ENCODE measurements at regions not wholly inside any gene's neighbourhood (a gene's known extent, or its start where the extent isn't known, plus 50 kb on each side); places are given as distances from the start of the nearest gene placed in this dataset.

- Histone ChIP-seq H3K4ac (ENCODE audit: low read depth, low read length) (no peak overlapping the region), H2BK120ac (ENCODE audit: insufficient read depth, low read length, poor library complexity) (no peak overlapping the region), H3K4me1 (ENCODE audit: control insufficient read depth in 1 of 2, insufficient read depth in 2 of 2, low read length in 2 of 2) (no peaks in the 10 kb centered on the region), H3K4me2 (ENCODE audit: low read length) (no peak overlapping the region), H3K18ac (ENCODE audit: low read length) (no peak overlapping the region), H3K79me2 (ENCODE audit: control insufficient read depth, insufficient read depth, low read length, poor library complexity) (no peaks in the 10 kb centered on the region), H3K79me1 (ENCODE audit: low read length) (no peaks in the 10 kb centered on the region), H2AFZ (ENCODE audit: insufficient read depth, low read length, poor library complexity) (no peak overlapping the region), H2BK5ac (ENCODE audit: low read depth, low read length, poor library complexity) (no peak overlapping the region), H4K91ac (ENCODE audit: low read depth, low read length) (no peak overlapping the region), H3K27ac (ENCODE audit: low read depth, low read length) (no peak overlapping the region), H2BK12ac (ENCODE audit: low read length) (no peak overlapping the region), H3K36me3 (ENCODE audit: control insufficient read depth in 1 of 2, insufficient read depth in 2 of 2, low read length in 2 of 2) (no peaks in the 10 kb centered on the region), H3K9me3 (ENCODE audit: insufficient read depth, low read depth, low read length) (no peaks in the 10 kb centered on the region), H3K27me3 (ENCODE audit: insufficient read depth, low read length) (no peaks in the 10 kb centered on the region), H4K12ac (ENCODE audit: low read depth, low read length) (no peak overlapping the region), H2AK5ac (ENCODE audit: low read length) (no peak overlapping the region), H3K9ac (ENCODE audit: low read length) (no peak overlapping the region), H3K23ac (ENCODE audit: low read length) (no peak overlapping the region), H4K8ac (ENCODE audit: low read depth, low read length) (no peak overlapping the region), H3K4me3 (ENCODE audit: low read depth, low read length) (no peak overlapping the region), H3K14ac (ENCODE audit: low read length) (no peak overlapping the region)
- no CpG with 5 or more reads among the region's 2 CpGs for WGBS (ENCODE audit: extremely low coverage, insufficient coverage, insufficient read length)
- DNase-seq, result no peak
Measured at GRCh38 chr13:58792854-58793253, 1161.3 kb downstream of the PCDH17 start.

GRCh38 chr13:58795715-58796114 is 1164.2 kb downstream of the PCDH17 start:
- Histone ChIP-seq H2AK5ac (ENCODE audit: low read length) (no peak overlapping the region), H4K12ac (ENCODE audit: low read depth, low read length) (no peak overlapping the region)
- WGBS (ENCODE audit: extremely low coverage, insufficient coverage, insufficient read length), result no CpG with 5 or more reads among the region's 2 CpGs

GRCh38 chr13:58804832-58805231 is 1173.3 kb downstream of the PCDH17 start:
- Histone ChIP-seq H3K18ac (ENCODE audit: low read length) (no peak overlapping the region), H3K4me3 (ENCODE audit: low read depth, low read length) (no peak overlapping the region), H4K12ac (ENCODE audit: low read depth, low read length) (no peak overlapping the region), H3K27me3 (ENCODE audit: insufficient read depth, low read length) (no peaks in the 10 kb centered on the region), H3K4me2 (ENCODE audit: low read length) (no peak overlapping the region), H4K91ac (ENCODE audit: low read depth, low read length) (no peak overlapping the region), H3K23ac (ENCODE audit: low read length) (no peak overlapping the region), H2BK120ac (ENCODE audit: insufficient read depth, low read length, poor library complexity) (no peak overlapping the region), H2BK12ac (ENCODE audit: low read length) (no peak overlapping the region), H3K9ac (ENCODE audit: low read length) (no peak overlapping the region), H3K79me2 (ENCODE audit: control insufficient read depth, insufficient read depth, low read length, poor library complexity) (no peaks in the 10 kb centered on the region), H3K4me1 (ENCODE audit: control insufficient read depth in 1 of 2, insufficient read depth in 2 of 2, low read length in 2 of 2) (no peaks in the 10 kb centered on the region), H3K9me3 (ENCODE audit: insufficient read depth, low read depth, low read length) (no peaks in the 10 kb centered on the region), H3K36me3 (ENCODE audit: control insufficient read depth in 1 of 2, insufficient read depth in 2 of 2, low read length in 2 of 2) (no peaks in the 10 kb centered on the region), H3K79me1 (ENCODE audit: low read length) (no peaks in the 10 kb centered on the region), H2AFZ (ENCODE audit: insufficient read depth, low read length, poor library complexity) (no peak overlapping the region), H3K14ac (ENCODE audit: low read length) (no peak overlapping the region), H2BK5ac (ENCODE audit: low read depth, low read length, poor library complexity) (no peak overlapping the region), H4K8ac (ENCODE audit: low read depth, low read length) (no peak overlapping the region), H3K4ac (ENCODE audit: low read depth, low read length) (no peak overlapping the region), H2AK5ac (ENCODE audit: low read length) (no peak overlapping the region), H3K27ac (ENCODE audit: low read depth, low read length) (no peak overlapping the region)
- no peak for DNase-seq

More at GRCh38 chr13:58795715-58796114, 1164.2 kb downstream of the PCDH17 start:
- Histone ChIP-seq H2BK5ac (ENCODE audit: low read depth, low read length, poor library complexity) (no peak overlapping the region), H3K9ac (ENCODE audit: low read length) (no peak overlapping the region), H3K4ac (ENCODE audit: low read depth, low read length) (no peak overlapping the region), H2BK120ac (ENCODE audit: insufficient read depth, low read length, poor library complexity) (no peak overlapping the region), H3K79me1 (ENCODE audit: low read length) (no peaks in the 10 kb centered on the region), H3K4me3 (ENCODE audit: low read depth, low read length) (no peak overlapping the region), H3K18ac (ENCODE audit: low read length) (no peak overlapping the region), H3K9me3 (ENCODE audit: insufficient read depth, low read depth, low read length) (no peaks in the 10 kb centered on the region), H4K8ac (ENCODE audit: low read depth, low read length) (no peak overlapping the region), H2AFZ (ENCODE audit: insufficient read depth, low read length, poor library complexity) (no peak overlapping the region), H3K23ac (ENCODE audit: low read length) (no peak overlapping the region), H3K36me3 (ENCODE audit: control insufficient read depth in 1 of 2, insufficient read depth in 2 of 2, low read length in 2 of 2) (no peaks in the 10 kb centered on the region), H3K4me2 (ENCODE audit: low read length) (no peak overlapping the region), H3K79me2 (ENCODE audit: control insufficient read depth, insufficient read depth, low read length, poor library complexity) (no peaks in the 10 kb centered on the region), H3K27me3 (ENCODE audit: insufficient read depth, low read length) (no peaks in the 10 kb centered on the region), H4K91ac (ENCODE audit: low read depth, low read length) (no peak overlapping the region), H3K27ac (ENCODE audit: low read depth, low read length) (no peak overlapping the region), H2BK12ac (ENCODE audit: low read length) (no peak overlapping the region), H3K4me1 (ENCODE audit: control insufficient read depth in 1 of 2, insufficient read depth in 2 of 2, low read length in 2 of 2) (no peaks in the 10 kb centered on the region), H3K14ac (ENCODE audit: low read length) (no peak overlapping the region)
- DNase-seq, result no peak

GRCh38 chr13:58806401-58806800 is 1174.9 kb downstream of the PCDH17 start:
- no peaks in the 10 kb centered on the region for H3K79me2 ChIP-seq (ENCODE audit: control insufficient read depth, insufficient read depth, low read length, poor library complexity)
- no peaks in the 10 kb centered on the region for H3K4me1 ChIP-seq (ENCODE audit: control insufficient read depth in 1 of 2, insufficient read depth in 2 of 2, low read length in 2 of 2)
- H3K4ac ChIP-seq (ENCODE audit: low read depth, low read length), result no peak overlapping the region
- no peak for DNase-seq
- H3K4me3 ChIP-seq (ENCODE audit: low read depth, low read length), result no peak overlapping the region
- H3K9ac ChIP-seq (ENCODE audit: low read length), result no peak overlapping the region
- H3K23ac ChIP-seq (ENCODE audit: low read length), result no peak overlapping the region
- WGBS (ENCODE audit: extremely low coverage, insufficient coverage, insufficient read length), result no CpG with 5 or more reads among the region's 2 CpGs
- H4K8ac ChIP-seq (ENCODE audit: low read depth, low read length), result no peak overlapping the region
- H4K12ac ChIP-seq (ENCODE audit: low read depth, low read length), result no peak overlapping the region
- no peaks in the 10 kb centered on the region for H3K9me3 ChIP-seq (ENCODE audit: insufficient read depth, low read depth, low read length)
- no peaks in the 10 kb centered on the region for H3K27me3 ChIP-seq (ENCODE audit: insufficient read depth, low read length)
- no peak overlapping the region for H3K4me2 ChIP-seq (ENCODE audit: low read length)
- no peaks in the 10 kb centered on the region for H3K36me3 ChIP-seq (ENCODE audit: control insufficient read depth in 1 of 2, insufficient read depth in 2 of 2, low read length in 2 of 2)
- H4K91ac ChIP-seq (ENCODE audit: low read depth, low read length), result no peak overlapping the region
- no peak overlapping the region for H3K14ac ChIP-seq (ENCODE audit: low read length)
- no peaks in the 10 kb centered on the region for H3K79me1 ChIP-seq (ENCODE audit: low read length)
- no peak overlapping the region for H3K27ac ChIP-seq (ENCODE audit: low read depth, low read length)
- H2AFZ ChIP-seq (ENCODE audit: insufficient read depth, low read length, poor library complexity), result no peak overlapping the region
- no peak overlapping the region for H2AK5ac ChIP-seq (ENCODE audit: low read length)
- H3K18ac ChIP-seq (ENCODE audit: low read length), result no peak overlapping the region
- no peak overlapping the region for H2BK5ac ChIP-seq (ENCODE audit: low read depth, low read length, poor library complexity)
- H2BK12ac ChIP-seq (ENCODE audit: low read length), result no peak overlapping the region
- no peak overlapping the region for H2BK120ac ChIP-seq (ENCODE audit: insufficient read depth, low read length, poor library complexity)

Measured in trophoblast cell (in vitro differentiated cells and primary cell).